ENCODE measurements at regions not wholly inside any gene's neighbourhood (a gene's known extent, or its start where the extent isn't known, plus 50 kb on each side); places are given as distances from the start of the nearest gene placed in this dataset.

DNA sequence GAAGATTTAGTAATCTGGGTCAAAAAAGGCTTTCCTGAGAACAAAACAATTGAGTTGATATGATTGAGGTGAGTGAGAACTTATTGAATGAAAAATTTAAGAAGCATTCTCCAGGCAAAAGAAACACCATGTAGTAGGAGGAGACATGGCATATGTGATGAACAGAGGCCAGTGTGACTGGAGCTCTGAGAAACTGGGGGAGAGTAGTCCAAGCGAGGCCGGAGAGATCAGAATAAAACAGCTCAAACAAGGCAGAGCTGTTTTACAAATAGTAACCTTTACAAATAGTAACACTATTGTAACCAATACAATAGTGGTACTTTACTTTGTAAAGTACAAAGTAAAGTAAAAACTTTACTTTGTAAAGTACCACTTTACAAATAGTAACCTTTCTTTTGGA is 1159.1 kb downstream of the PCDH9 start:
- WGBS: 81% methylated on average over 2 of the region's 2 CpGs
- TF ChIP-seq POLR2AphosphoS5 (IDR thresholded peaks at IDR 0.05) (no peak), POLR2A (IDR thresholded peaks at IDR 0.05; ENCODE audit: low read depth) (no peak), EP300 (IDR thresholded peaks at IDR 0.05) (no peak)
- TF ChIP-seq, protein P1, sequence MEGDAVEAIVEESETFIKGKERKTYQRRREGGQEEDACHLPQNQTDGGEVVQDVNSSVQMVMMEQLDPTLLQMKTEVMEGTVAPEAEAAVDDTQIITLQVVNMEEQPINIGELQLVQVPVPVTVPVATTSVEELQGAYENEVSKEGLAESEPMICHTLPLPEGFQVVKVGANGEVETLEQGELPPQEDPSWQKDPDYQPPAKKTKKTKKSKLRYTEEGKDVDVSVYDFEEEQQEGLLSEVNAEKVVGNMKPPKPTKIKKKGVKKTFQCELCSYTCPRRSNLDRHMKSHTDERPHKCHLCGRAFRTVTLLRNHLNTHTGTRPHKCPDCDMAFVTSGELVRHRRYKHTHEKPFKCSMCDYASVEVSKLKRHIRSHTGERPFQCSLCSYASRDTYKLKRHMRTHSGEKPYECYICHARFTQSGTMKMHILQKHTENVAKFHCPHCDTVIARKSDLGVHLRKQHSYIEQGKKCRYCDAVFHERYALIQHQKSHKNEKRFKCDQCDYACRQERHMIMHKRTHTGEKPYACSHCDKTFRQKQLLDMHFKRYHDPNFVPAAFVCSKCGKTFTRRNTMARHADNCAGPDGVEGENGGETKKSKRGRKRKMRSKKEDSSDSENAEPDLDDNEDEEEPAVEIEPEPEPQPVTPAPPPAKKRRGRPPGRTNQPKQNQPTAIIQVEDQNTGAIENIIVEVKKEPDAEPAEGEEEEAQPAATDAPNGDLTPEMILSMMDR (IDR thresholded peaks at IDR 0.05): no peak

DNA sequence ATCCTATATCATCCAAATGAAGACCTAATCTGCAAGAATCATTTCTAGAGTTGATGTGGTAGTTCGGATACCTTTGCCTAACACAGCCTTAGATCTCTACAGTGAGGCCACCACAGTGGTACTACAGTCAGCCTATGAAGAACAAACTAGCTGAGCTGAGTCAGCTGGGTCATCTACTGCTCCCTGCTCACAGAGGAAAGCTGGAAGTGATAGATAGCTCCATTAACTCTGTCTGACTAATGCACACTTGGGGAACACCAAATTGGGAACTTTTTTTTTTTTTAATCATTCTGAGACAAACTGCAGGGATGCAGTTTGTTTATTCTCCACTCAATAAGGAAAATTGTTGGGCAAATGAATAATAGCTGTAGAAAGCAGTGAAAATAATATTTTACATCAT is 1160.6 kb downstream of the PCDH9 start:
- intact Hi-C loops (cut with DNase I): no loop called here
- DNase-seq (ENCODE audit: extremely low spot score): no peak
- WGBS: 78% methylated on average over 1 of the region's 1 CpG
- Histone ChIP-seq H3K9me3 (no peaks in the 10 kb centered on the region), H3K4me1 (no peaks in the 10 kb centered on the region), H3K27ac (replicated peaks in 1 of 4) (no peak overlapping the region), H3K27me3 (no peaks in the 10 kb centered on the region), H3K36me3 (no peaks in the 10 kb centered on the region), H3K4me3 (no peak overlapping the region)
- TF ChIP-seq, protein P1 (IDR thresholded peaks at IDR 0.05): no peak
- TF ChIP-seq POLR2AphosphoS5 (IDR thresholded peaks at IDR 0.05) (no peak), EP300 (IDR thresholded peaks at IDR 0.05) (no peak), POLR2A (IDR thresholded peaks at IDR 0.05; ENCODE audit: low read depth) (no peak)

More for the DNA sequence above, 1159.1 kb downstream of the PCDH9 start:
- no peaks in the 10 kb centered on the region for H3K27me3 ChIP-seq
- no peak overlapping the region for H3K4me3 ChIP-seq
- no peak overlapping the region for H3K27ac ChIP-seq (replicated peaks in 1 of 4)
- H3K4me1 ChIP-seq: no peaks in the 10 kb centered on the region
- no peak for DNase-seq (ENCODE audit: extremely low spot score)
- H3K36me3 ChIP-seq: no peaks in the 10 kb centered on the region
- intact Hi-C loops (cut with DNase I): no loop called here
- no peaks in the 10 kb centered on the region for H3K9me3 ChIP-seq

DNA sequence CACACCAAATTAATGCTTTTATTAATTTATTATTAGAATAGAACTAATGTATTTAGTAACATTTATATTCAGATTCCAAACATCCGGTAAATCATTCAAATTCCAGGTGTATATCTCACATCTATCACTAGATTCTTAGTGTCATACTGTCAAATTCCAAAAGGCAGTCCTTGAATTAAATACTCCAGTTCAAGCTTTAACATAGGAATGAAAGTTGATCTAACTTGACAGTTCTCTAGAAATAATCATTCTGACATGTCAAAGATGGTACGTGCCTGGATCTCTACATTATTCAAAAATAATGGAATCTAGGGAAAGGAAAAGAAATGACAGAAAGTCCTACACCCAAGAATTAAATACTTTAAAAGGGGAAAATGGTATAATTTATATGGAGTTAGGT is 1161.5 kb downstream of the PCDH9 start:
- no peaks in the 10 kb centered on the region for H3K27me3 ChIP-seq
- TF ChIP-seq EP300 (IDR thresholded peaks at IDR 0.05) (no peak), POLR2AphosphoS5 (IDR thresholded peaks at IDR 0.05) (no peak), POLR2A (IDR thresholded peaks at IDR 0.05; ENCODE audit: low read depth) (no peak)
- TF ChIP-seq, protein P1 (IDR thresholded peaks at IDR 0.05): no peak
- H3K4me1 ChIP-seq: no peaks in the 10 kb centered on the region
- no peak overlapping the region for H3K4me3 ChIP-seq
- DNase-seq (ENCODE audit: extremely low spot score): no peak
- 50% methylated on average over 2 of the region's 2 CpGs for WGBS
- H3K9me3 ChIP-seq: no peaks in the 10 kb centered on the region
- H3K27ac ChIP-seq (replicated peaks in 1 of 4): no peak overlapping the region
- no peaks in the 10 kb centered on the region for H3K36me3 ChIP-seq
- intact Hi-C loops (cut with DNase I): no loop called here

DNA sequence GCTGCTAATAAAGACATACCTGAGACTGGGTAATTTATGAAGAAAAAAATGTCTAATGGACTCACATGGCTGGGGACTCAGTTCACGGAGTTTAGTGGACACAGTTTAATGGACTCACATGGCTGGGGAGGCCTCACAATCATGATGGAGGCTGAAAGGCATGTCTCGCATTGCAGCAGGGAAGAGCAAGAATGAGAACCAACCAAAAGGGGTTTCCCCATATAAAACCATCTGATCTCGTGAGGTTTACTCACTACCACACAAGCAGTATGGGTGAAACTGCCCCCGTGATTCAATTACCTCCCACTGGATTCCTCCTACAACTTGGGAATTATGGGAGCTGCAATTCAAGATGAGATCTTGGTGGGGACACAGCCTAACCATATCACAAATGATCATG is 1181.2 kb downstream of the PCDH9 start:
- WGBS: 78% methylated on average over 4 of the region's 4 CpGs
- Histone ChIP-seq H3K36me3 (no peaks in the 10 kb centered on the region), H3K9me3 (peaks cover 0 to 5% (median 0%) of the 10 kb centered on the region in 4 donors), H3K27me3 (no peaks in the 10 kb centered on the region), H3K4me3 (no peak overlapping the region), H3K4me1 (no peaks in the 10 kb centered on the region), H3K27ac (replicated peaks in 1 of 4) (no peak overlapping the region)
- TF ChIP-seq, protein P1 (IDR thresholded peaks at IDR 0.05): no peak
- TF ChIP-seq EP300 (IDR thresholded peaks at IDR 0.05): no peak
- TF ChIP-seq POLR2AphosphoS5 (IDR thresholded peaks at IDR 0.05): no peak
- no peak for TF ChIP-seq POLR2A (IDR thresholded peaks at IDR 0.05; ENCODE audit: low read depth)
- DNase-seq (ENCODE audit: extremely low spot score): no peak
- intact Hi-C loops (cut with DNase I): no loop called here

DNA sequence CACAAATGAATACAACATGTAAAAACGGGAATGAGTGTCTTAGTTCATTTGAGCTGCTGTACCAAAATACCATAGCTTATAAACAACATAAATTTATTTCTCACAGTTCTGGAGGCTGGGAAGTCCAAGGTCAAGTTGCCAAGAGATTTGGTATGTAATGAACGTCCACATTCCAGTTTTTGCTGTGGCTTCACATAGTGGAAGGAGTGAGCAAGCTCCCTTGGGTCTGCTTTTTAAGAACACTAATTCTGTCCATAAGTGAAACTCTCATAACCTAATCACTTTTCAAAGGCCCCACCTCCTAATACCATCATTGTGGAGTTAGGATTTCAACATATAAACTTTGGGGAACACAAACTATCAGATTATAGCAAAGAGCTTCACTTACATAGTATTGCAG is 1189.6 kb downstream of the PCDH9 start:
- H3K4me3 ChIP-seq: no peak overlapping the region
- TF ChIP-seq POLR2AphosphoS5 (IDR thresholded peaks at IDR 0.05): no peak
- no peak for TF ChIP-seq EP300 (IDR thresholded peaks at IDR 0.05)
- TF ChIP-seq, protein P1 (IDR thresholded peaks at IDR 0.05): no peak
- no peak for TF ChIP-seq POLR2A (IDR thresholded peaks at IDR 0.05; ENCODE audit: low read depth)
- no peak overlapping the region for H3K27ac ChIP-seq (replicated peaks in 1 of 4)
- no peaks in the 10 kb centered on the region for H3K36me3 ChIP-seq
- WGBS: 83% methylated on average over 2 of the region's 2 CpGs
- no peak for DNase-seq (ENCODE audit: extremely low spot score)
- peaks cover 0 to 7% (median 0%) of the 10 kb centered on the region in 4 donors for H3K4me1 ChIP-seq
- H3K27me3 ChIP-seq: no peaks in the 10 kb centered on the region
- intact Hi-C loops (cut with DNase I): no loop called here
- no peaks in the 10 kb centered on the region for H3K9me3 ChIP-seq

Data from esophagus muscularis mucosa (tissue), 4 donors.